Ectodermal cell (in vitro differentiated cells): ENCODE measurements at regions not wholly inside any gene's neighbourhood (a gene's known extent, or its start where the extent isn't known, plus 50 kb on each side); places are given as distances from the start of the nearest gene placed in this dataset.

ENCODE experiments used
- H3K27ac ChIP-seq: 2 replicates; pipeline ENCODE4 v1.7.0; 2013; ENCODE audit warnings: mild to moderate bottlenecking, low read depth, low read length; ENCODE audit not compliant: insufficient read depth, poor library complexity, severe bottlenecking
- H3K27me3 ChIP-seq: 2 replicates; pipeline ENCODE4 v1.7.0; 2013; ENCODE audit warnings: mild to moderate bottlenecking, low read length; ENCODE audit not compliant: insufficient read depth, control insufficient read depth, poor library complexity, severe bottlenecking
- H3K36me3 ChIP-seq: one replicate; pipeline ENCODE4 v1.7.0; 2013; ENCODE audit warnings: low read length; ENCODE audit not compliant: control insufficient read depth, insufficient read depth
- H3K4me1 ChIP-seq: one replicate; pipeline ENCODE4 v1.7.0; 2013; ENCODE audit warnings: low read length; ENCODE audit not compliant: control insufficient read depth, insufficient read depth
- H3K4me3 ChIP-seq: 2 replicates; pipeline ENCODE4 v1.7.0; 2013; ENCODE audit warnings: low read depth, low read length, control low read depth; ENCODE audit not compliant: insufficient read depth
- H3K9me3 ChIP-seq: 2 replicates; pipeline ENCODE4 v1.7.0; 2013; ENCODE audit warnings: mild to moderate bottlenecking, low read length, moderate library complexity; ENCODE audit not compliant: control insufficient read depth
- WGBS, 2 experiments: methylation state at CpG; one replicate each; pipeline ENCODE4 v1.1.7; 2013; ENCODE audit warnings: missing lambda C conversion rate in 2 of 2; 5-methylcytosine and 5-hydroxymethylcytosine counted together

DNA sequence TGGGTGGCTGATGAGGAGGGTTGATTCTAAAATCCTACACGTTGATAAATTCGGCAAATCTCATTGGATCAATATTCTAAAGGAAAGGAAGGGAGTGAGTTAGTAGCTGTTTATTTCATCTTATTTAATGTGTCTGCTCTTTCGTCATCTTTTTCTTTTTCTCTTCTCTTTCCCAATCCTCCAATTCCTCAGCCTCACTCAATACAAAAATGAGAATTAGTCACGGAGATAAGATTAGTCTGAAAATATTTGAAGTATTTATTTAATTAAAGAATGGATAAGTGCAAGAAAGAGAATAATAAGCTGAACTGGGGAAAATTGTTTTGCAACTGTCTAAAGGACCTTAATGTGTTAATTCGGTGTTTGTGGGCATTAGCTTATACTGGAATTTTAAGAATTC lies 1095.1 kb downstream of the DTWD2 start:
- no peak overlapping the region for H3K4me3 ChIP-seq
- H3K9me3 ChIP-seq = no peaks in the 10 kb centered on the region
- WGBS, 2 experiments = 86 to 89% methylated on average over 4 of the region's 5 CpGs
- no peak overlapping the region for H3K27ac ChIP-seq
- H3K36me3 ChIP-seq = no peaks in the 10 kb centered on the region
- no peaks in the 10 kb centered on the region for H3K4me1 ChIP-seq
- H3K27me3 ChIP-seq = no peaks in the 10 kb centered on the region

DNA sequence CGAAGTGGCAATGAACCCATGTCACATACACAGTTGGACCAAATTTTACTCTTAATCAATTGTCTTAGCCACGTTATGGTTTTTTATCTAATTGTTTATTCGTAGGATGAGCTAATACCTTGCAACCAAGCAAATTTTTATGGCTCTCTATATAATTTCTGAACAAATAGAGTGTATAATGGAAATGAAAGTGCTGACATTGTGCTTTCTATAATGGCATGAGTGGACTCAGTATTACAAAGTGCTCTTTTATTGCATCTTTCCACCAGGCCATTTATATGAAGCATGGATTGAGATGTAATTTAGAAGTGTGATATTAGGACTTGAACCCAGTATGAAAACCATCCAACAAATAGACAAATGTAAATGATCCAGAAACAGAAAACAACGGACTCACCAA lies 1096.0 kb downstream of the DTWD2 start:
- no peak overlapping the region for H3K27ac ChIP-seq
- H3K4me3 ChIP-seq = no peak overlapping the region
- no peaks in the 10 kb centered on the region for H3K4me1 ChIP-seq
- no peaks in the 10 kb centered on the region for H3K9me3 ChIP-seq
- no peaks in the 10 kb centered on the region for H3K36me3 ChIP-seq
- no peaks in the 10 kb centered on the region for H3K27me3 ChIP-seq
- WGBS, 2 experiments = 98% methylated on average over 4 of the region's 4 CpGs; no CpG with 5 or more reads in 1 of the 2 experiments

- Histone ChIP-seq H3K4me3 (no peak overlapping the region), H3K27ac (no peak overlapping the region), H3K36me3 (no peaks in the 10 kb centered on the region), H3K9me3 (no peaks in the 10 kb centered on the region), H3K4me1 (no peaks in the 10 kb centered on the region), H3K27me3 (no peaks in the 10 kb centered on the region)
Measured at GRCh38 chr5:117889596-117889995, 1098.8 kb downstream of the DTWD2 start.

- WGBS, 2 experiments = 85 to 96% methylated on average over 1 of the region's 2 CpGs
- no peaks in the 10 kb centered on the region for H3K4me1 ChIP-seq
- H3K27ac ChIP-seq = no peak overlapping the region
- no peaks in the 10 kb centered on the region for H3K9me3 ChIP-seq
- H3K4me3 ChIP-seq = no peak overlapping the region
- H3K27me3 ChIP-seq = no peaks in the 10 kb centered on the region
- H3K36me3 ChIP-seq = no peaks in the 10 kb centered on the region
Measured at GRCh38 chr5:117888688-117889087, 1099.7 kb downstream of the DTWD2 start.

DNA sequence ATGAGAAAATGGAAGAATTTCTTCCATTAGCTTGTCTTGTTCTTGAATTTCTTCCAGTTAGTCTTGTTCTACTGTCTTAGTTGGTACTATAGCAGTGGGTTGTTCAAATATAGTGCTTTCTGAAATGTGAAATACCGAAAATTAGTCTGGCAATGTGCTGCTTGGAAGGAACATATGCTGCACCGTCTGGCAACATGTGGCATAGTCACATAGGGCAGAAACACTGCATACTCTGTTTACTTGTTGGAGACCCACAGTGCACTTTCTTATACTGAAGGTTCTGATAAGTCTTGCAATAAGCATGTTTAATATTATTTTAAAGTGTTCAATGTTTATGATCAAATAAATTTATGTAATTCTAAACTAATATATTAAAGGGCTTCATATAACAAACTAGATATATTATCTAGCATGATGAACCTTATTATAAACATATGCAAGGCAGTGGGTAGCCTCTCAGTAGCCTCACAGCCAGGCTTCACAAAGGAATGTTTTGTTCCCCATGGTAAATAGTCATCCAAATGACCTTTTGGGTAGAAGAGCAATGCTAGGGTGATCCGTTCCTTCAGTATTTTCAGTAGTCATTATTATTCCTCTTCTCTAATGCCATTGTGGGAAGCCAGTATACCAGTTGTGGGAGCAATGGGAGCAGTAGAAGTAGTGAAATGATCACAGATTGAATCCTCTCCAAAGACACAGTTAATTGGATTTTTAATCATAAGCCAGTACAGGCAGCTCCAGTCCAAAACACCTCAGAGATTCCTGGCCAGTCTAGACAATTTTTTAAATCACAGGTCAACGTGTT lies 1106.7 kb downstream of the DTWD2 start:
- Histone ChIP-seq H3K9me3 (no peaks in the 10 kb centered on the region), H3K27me3 (no peaks in the 10 kb centered on the region)
- WGBS, 2 experiments = 83 to 90% methylated on average over 3 to 4 of the region's 4 CpGs

DNA sequence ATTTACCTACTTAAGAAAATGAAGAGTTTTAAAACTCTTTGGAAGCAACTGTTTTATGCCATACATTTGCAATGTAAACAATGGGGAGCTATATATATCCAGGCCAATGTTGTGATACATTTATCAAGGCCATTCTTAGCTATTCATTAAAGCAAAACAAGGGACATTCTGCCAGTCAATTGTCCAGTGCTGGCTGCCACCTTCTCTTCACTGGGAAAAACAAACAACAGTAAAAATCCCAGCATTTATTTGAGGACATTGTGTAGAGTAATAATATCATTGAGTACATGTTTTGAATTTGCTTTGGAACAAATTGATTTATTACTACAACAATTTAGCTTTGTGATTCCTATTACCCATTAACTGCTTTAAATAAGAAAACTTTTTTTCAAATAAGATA lies 1107.4 kb downstream of the DTWD2 start:
- H3K27ac ChIP-seq = no peak overlapping the region
- H3K4me3 ChIP-seq = no peak overlapping the region
- H3K4me1 ChIP-seq = no peaks in the 10 kb centered on the region
- H3K9me3 ChIP-seq = no peaks in the 10 kb centered on the region
- H3K36me3 ChIP-seq = no peaks in the 10 kb centered on the region
- H3K27me3 ChIP-seq = no peaks in the 10 kb centered on the region

More for the DNA sequence above, 1106.7 kb downstream of the DTWD2 start:
- no peaks in the 10 kb centered on the region for H3K36me3 ChIP-seq
- H3K4me1 ChIP-seq = no peaks in the 10 kb centered on the region
- no peak overlapping the region for H3K27ac ChIP-seq
- no peak overlapping the region for H3K4me3 ChIP-seq

- Histone ChIP-seq H3K36me3 (no peaks in the 10 kb centered on the region), H3K9me3 (no peaks in the 10 kb centered on the region), H3K27me3 (no peaks in the 10 kb centered on the region), H3K4me1 (no peaks in the 10 kb centered on the region), H3K4me3 (no peak overlapping the region), H3K27ac (no peak overlapping the region)
- WGBS, 2 experiments = 88 to 89% methylated on average over 2 of the region's 2 CpGs
Measured at GRCh38 chr5:117877731-117878130, 1110.6 kb downstream of the DTWD2 start.

- H3K9me3 ChIP-seq = no peaks in the 10 kb centered on the region
- H3K4me1 ChIP-seq = no peaks in the 10 kb centered on the region
- H3K27me3 ChIP-seq = no peaks in the 10 kb centered on the region
- H3K27ac ChIP-seq = no peak overlapping the region
- WGBS, 2 experiments = 72 to 90% methylated on average over 4 of the region's 4 CpGs
- H3K36me3 ChIP-seq = no peaks in the 10 kb centered on the region
- no peak overlapping the region for H3K4me3 ChIP-seq
Measured at GRCh38 chr5:117872798-117873368, 1115.5 kb downstream of the DTWD2 start.

- 90 to 100% methylated on average over 1 of the region's 1 CpG for WGBS, 2 experiments
Measured at GRCh38 chr5:117869596-117869995, 1118.8 kb downstream of the DTWD2 start.

GRCh38 chr5:117863586-117864296 lies 1124.6 kb downstream of the DTWD2 start:
- 92 to 98% methylated on average over 2 of the region's 2 CpGs for WGBS, 2 experiments

More at GRCh38 chr5:117869596-117869995, 1118.8 kb downstream of the DTWD2 start:
- no peak overlapping the region for H3K4me3 ChIP-seq
- no peak overlapping the region for H3K27ac ChIP-seq
- no peaks in the 10 kb centered on the region for H3K4me1 ChIP-seq
- no peaks in the 10 kb centered on the region for H3K36me3 ChIP-seq
- no peaks in the 10 kb centered on the region for H3K9me3 ChIP-seq
- no peaks in the 10 kb centered on the region for H3K27me3 ChIP-seq

More at GRCh38 chr5:117863586-117864296, 1124.6 kb downstream of the DTWD2 start:
- no peaks in the 10 kb centered on the region for H3K9me3 ChIP-seq
- no peaks in the 10 kb centered on the region for H3K27me3 ChIP-seq
- no peak overlapping the region for H3K27ac ChIP-seq
- no peaks in the 10 kb centered on the region for H3K36me3 ChIP-seq
- no peaks in the 10 kb centered on the region for H3K4me1 ChIP-seq
- H3K4me3 ChIP-seq = no peak overlapping the region
